ENCODE measurements at regions not wholly inside any gene's neighbourhood (a gene's known extent, or its start where the extent isn't known, plus 50 kb on each side); places are given as distances from the start of the nearest gene placed in this dataset.

DNA sequence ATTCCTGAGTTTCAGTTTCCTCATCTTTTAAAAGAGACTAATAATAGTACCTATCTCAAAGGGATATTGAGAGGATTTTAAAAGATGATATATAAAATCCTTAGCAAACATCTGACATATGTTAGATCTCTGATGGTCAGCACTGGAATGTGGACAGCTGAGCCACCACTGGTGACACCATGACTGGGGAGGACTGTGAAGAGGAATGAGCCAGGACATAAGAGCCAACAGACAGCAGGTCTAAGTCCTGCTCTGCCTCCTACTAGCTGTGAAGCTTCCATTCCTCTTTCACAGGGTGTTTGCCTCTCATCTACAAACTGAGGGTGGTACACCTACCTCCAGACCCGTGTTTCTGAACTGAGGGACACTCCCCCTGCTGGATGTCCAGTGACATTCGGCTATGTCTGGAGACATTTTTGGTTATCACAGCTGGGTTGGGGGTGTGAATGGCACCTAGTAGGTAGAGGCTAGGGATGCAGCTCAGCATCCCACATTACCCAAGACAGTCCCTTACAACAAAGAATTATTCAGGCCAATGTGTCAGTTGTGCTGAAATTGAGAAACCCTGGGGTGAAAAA is 109.1 kb upstream of the OLIG2 start:
- Histone ChIP-seq H4K20me1 (ENCODE audit: insufficient read depth) (no peaks in the 10 kb centered on the region), H3K36me3 (ENCODE audit: insufficient read depth) (no peaks in the 10 kb centered on the region), H2AFZ (ENCODE audit: low read depth) (no peak overlapping the region), H3K27me3 (ENCODE audit: insufficient read depth, low read depth) (no peaks in the 10 kb centered on the region), H3K9ac (no peak overlapping the region), H3K4me1 (ENCODE audit: low read depth, poor library complexity, severe bottlenecking) (no peaks in the 10 kb centered on the region), H3K79me2 (ENCODE audit: insufficient read depth, low read depth) (no peaks in the 10 kb centered on the region), H3K27ac (no peak overlapping the region), H3K4me2 (no peak overlapping the region), H3K4me3 (IDR thresholded peaks at IDR 0.05; ENCODE audit: insufficient read depth, low read depth, low read length) (no peak overlapping the region)
- TF ChIP-seq, protein P1, sequence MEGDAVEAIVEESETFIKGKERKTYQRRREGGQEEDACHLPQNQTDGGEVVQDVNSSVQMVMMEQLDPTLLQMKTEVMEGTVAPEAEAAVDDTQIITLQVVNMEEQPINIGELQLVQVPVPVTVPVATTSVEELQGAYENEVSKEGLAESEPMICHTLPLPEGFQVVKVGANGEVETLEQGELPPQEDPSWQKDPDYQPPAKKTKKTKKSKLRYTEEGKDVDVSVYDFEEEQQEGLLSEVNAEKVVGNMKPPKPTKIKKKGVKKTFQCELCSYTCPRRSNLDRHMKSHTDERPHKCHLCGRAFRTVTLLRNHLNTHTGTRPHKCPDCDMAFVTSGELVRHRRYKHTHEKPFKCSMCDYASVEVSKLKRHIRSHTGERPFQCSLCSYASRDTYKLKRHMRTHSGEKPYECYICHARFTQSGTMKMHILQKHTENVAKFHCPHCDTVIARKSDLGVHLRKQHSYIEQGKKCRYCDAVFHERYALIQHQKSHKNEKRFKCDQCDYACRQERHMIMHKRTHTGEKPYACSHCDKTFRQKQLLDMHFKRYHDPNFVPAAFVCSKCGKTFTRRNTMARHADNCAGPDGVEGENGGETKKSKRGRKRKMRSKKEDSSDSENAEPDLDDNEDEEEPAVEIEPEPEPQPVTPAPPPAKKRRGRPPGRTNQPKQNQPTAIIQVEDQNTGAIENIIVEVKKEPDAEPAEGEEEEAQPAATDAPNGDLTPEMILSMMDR (conservative IDR thresholded peaks at IDR 0.05; ENCODE audit: low read depth, low read length), result peak; percentile 66

DNA sequence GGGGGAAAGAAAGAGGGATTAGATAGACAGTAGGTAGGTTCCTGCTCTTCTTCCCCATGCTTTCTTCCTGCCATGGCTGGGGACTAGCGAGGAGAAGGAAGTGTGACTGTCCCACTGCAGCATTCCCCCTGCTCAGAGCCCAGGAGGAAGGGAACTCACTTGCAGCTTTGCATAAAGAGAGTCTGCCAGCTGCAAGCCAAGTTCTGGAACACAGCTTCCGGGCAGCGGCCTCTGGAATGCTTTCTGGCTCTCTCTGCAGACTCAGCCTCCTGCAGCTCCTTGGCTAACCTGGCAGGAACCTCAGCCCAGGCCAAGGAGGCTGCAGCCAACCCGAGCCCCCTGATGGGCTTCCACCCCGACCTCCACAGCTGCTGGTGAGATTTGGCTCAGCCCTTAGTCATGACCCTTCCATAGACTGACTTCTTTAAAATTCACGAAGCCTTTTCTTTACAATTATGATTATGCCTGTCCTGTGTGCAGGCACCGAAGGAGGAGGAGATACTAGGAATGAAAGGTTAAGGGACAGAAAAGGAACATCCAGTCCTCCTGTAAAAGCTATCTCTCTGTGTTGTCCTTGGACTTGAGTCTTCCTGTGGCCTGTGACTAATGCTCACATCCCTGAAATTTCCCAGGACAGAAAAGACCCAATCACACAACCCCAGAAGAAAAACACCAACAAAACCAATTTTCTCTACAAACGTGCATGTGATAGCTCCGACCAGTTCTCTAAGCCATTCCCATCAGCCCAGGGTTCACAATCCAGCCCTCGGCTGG is 108.2 kb upstream of the OLIG2 start:
- no peak overlapping the region for H3K4me3 ChIP-seq (IDR thresholded peaks at IDR 0.05; ENCODE audit: insufficient read depth, low read depth, low read length)
- no peaks in the 10 kb centered on the region for H3K79me2 ChIP-seq (ENCODE audit: insufficient read depth, low read depth)
- TF ChIP-seq, protein P1 (conservative IDR thresholded peaks at IDR 0.05; ENCODE audit: low read depth, low read length), result no peak
- no peak overlapping the region for H3K27ac ChIP-seq
- H3K4me2 ChIP-seq, result no peak overlapping the region
- H4K20me1 ChIP-seq (ENCODE audit: insufficient read depth), result no peaks in the 10 kb centered on the region
- H2AFZ ChIP-seq (ENCODE audit: low read depth), result no peak overlapping the region
- no peaks in the 10 kb centered on the region for H3K27me3 ChIP-seq (ENCODE audit: insufficient read depth, low read depth)
- H3K4me1 ChIP-seq (ENCODE audit: low read depth, poor library complexity, severe bottlenecking), result no peaks in the 10 kb centered on the region
- H3K36me3 ChIP-seq (ENCODE audit: insufficient read depth), result no peaks in the 10 kb centered on the region
- H3K9ac ChIP-seq, result no peak overlapping the region

DNA sequence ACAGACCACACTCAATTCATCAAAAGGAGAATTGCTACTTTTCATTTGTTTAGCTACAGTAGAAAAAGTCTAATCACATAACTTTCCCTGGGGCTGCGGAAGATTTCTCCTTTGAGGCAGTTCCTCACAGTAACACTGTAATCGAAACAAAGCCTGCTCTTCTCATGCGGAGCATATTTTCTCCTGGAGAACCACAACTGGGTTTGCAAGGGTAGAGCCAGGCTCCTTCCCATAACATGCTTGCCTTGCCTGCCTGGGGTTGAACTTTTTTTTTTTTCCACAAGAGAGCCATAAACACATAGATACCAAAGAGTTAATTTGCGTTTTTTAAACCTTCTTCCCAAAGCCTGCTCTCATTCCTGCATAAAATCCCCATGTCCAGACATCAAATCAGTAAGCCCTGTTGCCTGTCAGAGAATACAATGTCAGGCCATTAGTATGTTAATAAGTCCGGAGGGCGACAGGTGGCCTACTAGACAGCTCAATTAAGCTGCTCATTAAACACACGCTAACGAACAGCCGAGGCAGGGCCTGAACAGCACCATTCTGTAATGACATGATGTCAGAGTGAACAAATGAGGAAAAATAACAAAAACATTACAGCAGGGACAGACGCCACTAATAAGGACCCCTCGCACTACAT is 107.1 kb upstream of the OLIG2 start:
- TF ChIP-seq, protein P1 (conservative IDR thresholded peaks at IDR 0.05; ENCODE audit: low read depth, low read length), result no peak
- H3K27me3 ChIP-seq (ENCODE audit: insufficient read depth, low read depth), result no peaks in the 10 kb centered on the region

DNA sequence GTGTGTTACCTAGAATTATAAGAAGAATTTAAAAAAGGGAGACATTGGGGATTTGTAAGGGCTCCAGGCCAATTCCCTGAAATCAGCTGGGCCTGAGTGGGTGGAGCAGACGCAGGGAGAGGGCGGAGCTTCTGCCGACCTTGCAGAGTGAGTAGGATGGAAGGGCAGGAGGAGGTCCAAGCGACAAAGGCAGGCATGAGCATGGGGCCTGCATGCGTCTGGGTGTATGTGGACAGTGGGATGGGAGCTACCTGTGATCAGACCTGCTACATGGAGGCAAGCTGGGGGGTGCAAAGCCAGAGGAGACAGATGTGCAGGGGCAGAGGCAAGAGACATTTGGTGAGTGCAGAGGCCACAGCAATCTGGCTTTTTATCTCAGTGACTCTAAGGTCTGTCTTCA is 105.3 kb upstream of the OLIG2 start:
- no peak overlapping the region for H3K27ac ChIP-seq
- no peaks in the 10 kb centered on the region for H4K20me1 ChIP-seq (ENCODE audit: insufficient read depth)
- no peak overlapping the region for H3K9ac ChIP-seq
- no peaks in the 10 kb centered on the region for H3K4me1 ChIP-seq (ENCODE audit: low read depth, poor library complexity, severe bottlenecking)
- no peak overlapping the region for H3K4me3 ChIP-seq (IDR thresholded peaks at IDR 0.05; ENCODE audit: insufficient read depth, low read depth, low read length)
- TF ChIP-seq, protein P1 (conservative IDR thresholded peaks at IDR 0.05; ENCODE audit: low read depth, low read length), result no peak
- no peak overlapping the region for H2AFZ ChIP-seq (ENCODE audit: low read depth)
- no peak overlapping the region for H3K4me2 ChIP-seq
- no peaks in the 10 kb centered on the region for H3K36me3 ChIP-seq (ENCODE audit: insufficient read depth)
- no peaks in the 10 kb centered on the region for H3K27me3 ChIP-seq (ENCODE audit: insufficient read depth, low read depth)
- no peaks in the 10 kb centered on the region for H3K79me2 ChIP-seq (ENCODE audit: insufficient read depth, low read depth)

More for the DNA sequence above, 107.1 kb upstream of the OLIG2 start:
- H3K4me3 ChIP-seq (IDR thresholded peaks at IDR 0.05; ENCODE audit: insufficient read depth, low read depth, low read length), result no peak overlapping the region
- H3K36me3 ChIP-seq (ENCODE audit: insufficient read depth), result no peaks in the 10 kb centered on the region
- no peaks in the 10 kb centered on the region for H3K4me1 ChIP-seq (ENCODE audit: low read depth, poor library complexity, severe bottlenecking)
- no peak overlapping the region for H3K27ac ChIP-seq
- no peaks in the 10 kb centered on the region for H4K20me1 ChIP-seq (ENCODE audit: insufficient read depth)
- H2AFZ ChIP-seq (ENCODE audit: low read depth), result no peak overlapping the region
- H3K9ac ChIP-seq, result no peak overlapping the region
- H3K79me2 ChIP-seq (ENCODE audit: insufficient read depth, low read depth), result no peaks in the 10 kb centered on the region
- H3K4me2 ChIP-seq, result no peak overlapping the region
